Ureter (tissue), 1 donor: ENCODE measurements at regions not wholly inside any gene's neighbourhood (a gene's known extent, or its start where the extent isn't known, plus 50 kb on each side); places are given as distances from the start of the nearest gene placed in this dataset.

ENCODE experiments used
- DNase-seq: peaks from one replicate; pipeline ENCODE4 v3.0.0-alpha.2; 2020; ENCODE audit warnings: low spot score
- donor health status: DM: yes; HTN: yes; CAD: no.

GRCh38 chr2:147081831-147082230 is 763.0 kb upstream of the ACVR2A start:
- DNase-seq = no peak

DNA sequence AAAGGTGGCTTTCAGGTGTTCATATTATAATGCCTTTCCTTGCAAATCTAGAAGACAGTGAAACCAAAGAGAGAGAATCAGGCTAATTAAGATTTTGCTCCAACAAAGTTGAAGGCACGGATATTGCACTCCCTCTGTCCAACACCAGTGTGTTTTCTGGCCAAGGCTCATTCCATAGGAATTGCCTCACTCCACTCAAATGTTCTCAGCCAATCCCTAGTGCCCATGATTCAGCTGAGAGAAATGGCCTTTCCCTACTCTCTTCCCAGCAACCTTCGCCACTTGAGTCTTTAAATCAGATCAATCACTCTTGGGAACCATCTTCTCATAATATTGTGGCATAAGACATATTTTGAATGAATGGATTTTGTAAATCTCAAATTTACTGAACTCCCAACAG is 768.2 kb upstream of the ACVR2A start:
- DNase-seq = no peak

- DNase-seq = no peak
These were observed 776.8 kb upstream of the ACVR2A start for GRCh38 chr2:147068071-147068470.

- DNase-seq = no peak
These were observed 777.7 kb upstream of the ACVR2A start for GRCh38 chr2:147067136-147067535.

- no peak for DNase-seq
These were observed 782.8 kb upstream of the ACVR2A start for GRCh38 chr2:147062073-147062472.

GRCh38 chr2:147061269-147061668 is 783.6 kb upstream of the ACVR2A start:
- no peak for DNase-seq

- DNase-seq = no peak
These were observed 786.8 kb upstream of the ACVR2A start for GRCh38 chr2:147057892-147058490.

GRCh38 chr2:147051814-147052213 is 793.0 kb upstream of the ACVR2A start:
- DNase-seq = no peak

DNA sequence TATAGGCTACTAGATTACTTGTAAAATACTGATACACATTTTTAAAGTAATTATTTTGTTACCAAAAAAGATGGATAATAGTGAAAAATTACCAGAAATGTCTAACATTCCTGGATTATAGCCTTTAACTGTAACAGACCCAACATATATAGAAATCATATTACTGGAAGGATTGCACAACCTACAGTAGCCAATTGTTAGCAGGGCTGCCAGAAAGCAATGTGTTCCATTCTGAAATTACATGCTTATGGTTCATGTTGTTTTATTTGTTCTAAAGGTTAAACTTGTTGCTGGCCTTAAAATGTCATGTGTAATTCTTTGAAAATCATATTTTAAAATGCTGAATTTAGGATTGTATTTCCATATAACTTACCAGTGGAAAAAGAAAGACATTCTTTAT is 793.6 kb upstream of the ACVR2A start:
- no peak for DNase-seq

DNA sequence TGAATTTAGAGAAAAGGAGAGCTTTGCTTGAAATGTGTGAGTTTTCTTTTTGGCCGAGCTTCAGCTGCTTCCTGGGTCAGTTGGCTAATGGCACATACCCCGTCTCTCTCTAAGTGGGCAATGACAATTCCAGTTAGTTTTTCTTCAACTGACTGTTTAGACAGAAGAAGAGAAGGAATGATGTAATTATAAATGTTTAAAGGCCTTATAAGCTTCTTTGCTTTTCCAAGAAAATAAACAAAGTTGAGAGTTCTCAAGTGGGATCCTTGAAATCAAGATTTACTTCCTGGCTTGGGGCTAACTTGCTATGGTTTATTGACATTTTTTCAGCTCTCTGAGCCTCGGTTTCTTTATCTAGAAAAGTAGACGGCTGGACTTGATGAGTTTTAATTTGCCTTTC is 794.9 kb upstream of the ACVR2A start:
- no peak for DNase-seq

DNA sequence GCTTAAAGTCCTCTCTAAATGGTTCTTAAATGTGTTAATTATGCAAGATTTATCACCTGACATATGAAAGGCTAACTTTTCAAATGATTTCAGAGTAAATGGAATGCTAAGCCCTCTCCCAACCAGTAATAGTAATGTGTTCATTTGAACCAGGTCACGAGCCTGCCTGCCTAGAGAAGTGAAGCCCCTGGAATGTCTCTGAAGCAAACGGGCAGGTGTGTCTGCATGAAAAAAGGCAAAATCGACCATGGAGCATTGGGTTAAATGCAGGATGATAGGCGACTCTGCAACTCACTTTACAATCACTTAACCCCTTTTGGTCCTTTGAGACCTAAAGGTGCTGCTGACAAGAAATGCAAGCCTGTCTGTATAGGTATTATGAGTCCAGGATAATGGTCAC is 798.4 kb upstream of the ACVR2A start:
- no peak for DNase-seq

DNA sequence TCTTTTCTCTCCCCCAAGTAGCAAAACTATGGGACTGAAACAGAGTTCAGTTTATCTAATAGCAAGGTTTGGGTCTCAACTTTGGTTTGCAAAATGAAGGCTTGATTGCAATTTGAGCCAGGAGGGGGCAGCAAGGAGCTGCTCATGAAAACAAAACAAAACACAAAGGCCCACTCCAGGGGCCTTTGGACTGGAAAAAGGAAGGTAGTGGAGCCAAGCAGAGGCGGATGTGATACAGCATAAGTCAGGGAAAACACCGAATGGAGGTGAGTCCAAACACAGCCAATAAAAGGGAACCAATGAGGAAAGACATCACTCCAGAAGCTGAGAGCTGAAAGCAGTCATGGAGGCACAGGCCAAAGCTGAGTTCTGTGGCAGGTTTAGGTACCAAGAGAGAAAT is 799.7 kb upstream of the ACVR2A start:
- DNase-seq = no peak

- no peak for DNase-seq
These were observed 803.7 kb upstream of the ACVR2A start for GRCh38 chr2:147041121-147041494.

DNA sequence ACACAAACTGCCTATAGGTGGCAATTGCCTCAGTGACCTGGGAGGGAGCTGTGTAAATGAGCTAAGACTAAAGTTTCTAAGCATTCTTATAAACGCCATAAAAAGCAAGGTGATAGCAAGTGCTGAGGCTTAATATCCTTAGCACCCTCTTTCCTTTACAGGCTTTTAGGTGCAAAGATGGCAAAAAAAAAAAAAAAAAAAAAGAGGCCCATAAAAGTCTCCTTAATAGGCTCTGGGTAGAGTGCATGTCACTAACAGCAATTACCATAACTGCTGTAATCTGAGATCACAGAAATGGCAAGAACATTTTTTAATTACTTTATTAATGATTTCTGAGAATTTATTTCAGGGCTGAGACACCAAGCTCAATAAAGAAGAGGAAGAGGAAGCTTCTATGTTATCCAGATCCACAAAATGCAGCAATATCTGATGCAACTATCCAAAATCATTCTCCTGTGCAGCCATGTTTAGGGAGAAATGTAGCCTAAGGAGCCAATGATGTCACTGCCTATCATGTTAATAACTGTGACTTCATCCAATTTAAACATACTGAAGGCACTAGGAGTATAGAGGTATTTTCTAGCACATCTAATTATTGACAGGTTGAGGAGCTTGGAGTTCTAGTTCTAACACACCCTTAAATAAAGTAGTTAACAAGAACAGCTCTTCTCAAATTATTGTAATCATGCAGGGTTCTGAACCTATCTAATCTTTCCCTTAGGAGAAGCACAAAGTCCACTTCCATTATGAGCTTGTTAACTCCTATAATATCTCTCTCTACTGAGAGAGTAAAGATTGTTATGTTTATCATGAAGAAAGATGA is 804.3 kb upstream of the ACVR2A start:
- no peak for DNase-seq

DNA sequence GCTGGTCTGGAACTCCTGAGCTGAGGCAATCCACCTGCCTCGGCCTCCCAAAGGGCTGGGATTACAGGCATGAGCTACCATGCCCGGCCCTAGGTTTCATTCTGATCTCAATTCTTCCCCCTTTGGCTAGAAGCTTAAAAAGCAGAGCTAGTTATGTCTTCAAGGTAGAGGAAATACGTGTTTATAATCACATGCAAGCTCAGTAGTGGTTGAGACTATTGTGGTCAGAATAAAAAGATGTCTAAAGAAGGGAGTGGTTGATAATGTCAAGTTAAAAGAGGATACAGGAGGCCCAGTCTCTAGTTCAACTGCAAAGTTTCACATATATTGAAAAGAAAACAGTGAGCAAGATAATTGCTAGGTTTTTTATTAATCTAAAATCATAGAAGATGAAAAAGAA is 807.8 kb upstream of the ACVR2A start:
- DNase-seq = no peak

DNA sequence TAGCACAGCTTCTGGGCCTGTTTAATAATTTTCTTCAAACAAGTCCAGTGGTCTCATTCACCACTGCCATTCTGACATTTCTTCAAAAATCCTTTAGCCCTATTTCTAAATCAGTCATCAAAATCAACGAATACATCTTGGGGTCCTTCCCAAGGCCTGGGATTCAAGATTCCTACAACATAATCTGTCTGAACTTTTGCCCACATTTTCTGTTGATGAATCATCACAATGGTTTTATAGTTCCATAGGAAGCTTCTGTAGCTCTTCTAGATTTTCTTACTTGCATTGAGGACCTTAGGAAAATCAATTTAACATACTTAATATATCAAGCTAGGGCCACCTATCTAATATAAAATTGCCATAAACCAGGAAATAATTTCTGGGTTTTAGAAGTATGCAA is 811.8 kb upstream of the ACVR2A start:
- no peak for DNase-seq

- DNase-seq = no peak
These were observed 812.9 kb upstream of the ACVR2A start for GRCh38 chr2:147031897-147032296.

- no peak for DNase-seq
These were observed 813.7 kb upstream of the ACVR2A start for GRCh38 chr2:147030966-147031720.

DNA sequence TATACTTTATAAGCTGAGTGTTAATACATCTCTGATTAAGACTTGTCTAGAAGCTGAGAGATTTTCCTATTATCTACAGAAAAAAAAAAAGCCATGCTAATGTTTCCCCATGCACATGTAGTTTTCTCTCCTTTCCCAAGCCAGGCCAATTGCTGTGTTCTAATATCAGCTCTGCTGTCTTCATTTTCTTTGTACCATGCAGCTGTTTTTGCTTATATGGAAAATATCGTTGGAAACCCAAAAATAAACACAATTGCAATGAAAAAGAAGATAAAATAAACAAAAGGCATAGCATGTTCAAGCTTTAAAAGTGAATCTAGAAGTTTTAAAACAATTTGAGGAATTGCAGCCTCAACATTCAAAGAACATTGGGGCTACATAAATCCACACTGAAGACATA is 817.4 kb upstream of the ACVR2A start:
- DNase-seq = no peak

- no peak for DNase-seq
These were observed 818.0 kb upstream of the ACVR2A start for GRCh38 chr2:147026664-147027295.

GRCh38 chr2:147025646-147026585 is 818.9 kb upstream of the ACVR2A start:
- no peak for DNase-seq
